Endodermal cell (in vitro differentiated cells): ENCODE measurements at regions not wholly inside any gene's neighbourhood (a gene's known extent, or its start where the extent isn't known, plus 50 kb on each side); places are given as distances from the start of the nearest gene placed in this dataset.
"Not testable (repeated sequence)": the region's sequence is repeated elsewhere in the genome, so short reads cannot be mapped to it uniquely, and the experiment has no call there.

Experiments used
- DNase-seq: peaks from one replicate; pipeline ENCODE4 v3.0.0-alpha.2; 2017
- H3K27ac ChIP-seq: 2 replicates; pipeline ENCODE4 v1.5.1; 2013; ENCODE audit warnings: mild to moderate bottlenecking, low read depth, low read length, moderate library complexity
- H3K27me3 ChIP-seq: 2 replicates; pipeline ENCODE4 v1.6.1; 2013; ENCODE audit warnings: mild to moderate bottlenecking, low read length, moderate library complexity; ENCODE audit not compliant: insufficient read depth, control insufficient read depth, poor library complexity, severe bottlenecking
- H3K36me3 ChIP-seq: 2 replicates; pipeline ENCODE4 v1.7.0; 2013; ENCODE audit warnings: mild to moderate bottlenecking, low read length, moderate library complexity; ENCODE audit not compliant: control insufficient read depth, insufficient read depth
- H3K4me1 ChIP-seq: one replicate; pipeline ENCODE4 v1.7.0; 2013; ENCODE audit warnings: low read length; ENCODE audit not compliant: control insufficient read depth, insufficient read depth
- H3K4me3 ChIP-seq: 2 replicates; pipeline ENCODE4 v1.5.1; 2013; ENCODE audit warnings: mild to moderate bottlenecking, low read length, moderate library complexity
- H3K9ac ChIP-seq: 2 replicates; pipeline ENCODE4 v1.6.1; 2013; ENCODE audit warnings: mild to moderate bottlenecking, low read length, moderate library complexity; ENCODE audit not compliant: poor library complexity, severe bottlenecking; ENCODE audit errors: extremely low read depth
- H3K9me3 ChIP-seq: 2 replicates; pipeline ENCODE4 v1.6.1; 2013; ENCODE audit warnings: mild to moderate bottlenecking, low read length, moderate library complexity; ENCODE audit not compliant: control insufficient read depth
- H3K27ac Mint-ChIP-seq: 2 replicates; pipeline ENCODE4 v1.8.0; 2020; ENCODE audit warnings: mixed read lengths
- H3K27me3 Mint-ChIP-seq: 2 replicates; pipeline ENCODE4 v1.8.0; 2021; ENCODE audit warnings: mild to moderate bottlenecking, mixed read lengths; ENCODE audit not compliant: insufficient read depth
- H3K36me3 Mint-ChIP-seq: 2 replicates; pipeline ENCODE4 v1.8.0; 2020; ENCODE audit warnings: low read depth, mixed read lengths
- H3K4me1 Mint-ChIP-seq: 2 replicates; pipeline ENCODE4 v1.8.0; 2020; ENCODE audit warnings: mixed read lengths
- H3K4me3 Mint-ChIP-seq: 2 replicates; pipeline ENCODE4 v1.8.0; 2020; ENCODE audit warnings: mild to moderate bottlenecking, moderate library complexity, mixed read lengths
- H3K9me3 Mint-ChIP-seq: 2 replicates; pipeline ENCODE4 v1.8.0; 2020; ENCODE audit warnings: mild to moderate bottlenecking, mixed read lengths
- WGBS, 2 experiments: methylation state at CpG; one replicate each; pipeline versions ENCODE4 v1.1.5 to v1.1.7; 2013; ENCODE audit warnings: missing lambda C conversion rate in 2 of 2, mixed read lengths in 1 of 2; ENCODE audit not compliant: insufficient coverage in 1 of 2, insufficient read length in 1 of 2; 5-methylcytosine and 5-hydroxymethylcytosine counted together
- TF ChIP-seq, protein P1 (sequence below): fragments of 200-600 bp; sonication (generic); conservative IDR thresholded peaks from 2 replicates; pipeline ENCODE4 v1.5.0; 2021; ENCODE audit warnings: antibody characterized with exemption, mild to moderate bottlenecking

DNA sequence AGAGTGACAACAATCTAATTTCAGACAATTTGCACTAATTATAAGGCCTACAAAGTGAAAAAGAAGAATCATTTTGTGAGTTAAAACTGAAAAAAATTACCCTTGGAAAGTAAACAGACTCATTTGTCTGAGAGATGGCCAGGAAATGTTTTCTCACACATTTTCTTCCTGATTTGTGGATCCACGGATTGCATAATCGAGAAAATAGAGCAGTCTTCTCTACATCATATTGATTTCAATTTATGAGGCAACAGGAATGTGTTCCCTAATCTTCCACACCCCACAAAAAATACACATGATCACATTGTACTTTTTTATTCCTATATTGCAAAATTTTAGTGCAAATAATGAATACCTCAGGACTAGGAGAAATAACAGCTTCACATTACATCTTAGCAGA is 160.8 kb downstream of the CCER1 start:
- peaks cover 4% of the 10 kb centered on the region for H3K9me3 Mint-ChIP-seq
- no peaks in the 10 kb centered on the region for H3K4me1 Mint-ChIP-seq
- H3K27me3 Mint-ChIP-seq: no peaks in the 10 kb centered on the region
- H3K4me1 ChIP-seq: no peaks in the 10 kb centered on the region
- H3K27me3 ChIP-seq: no peaks in the 10 kb centered on the region
- TF ChIP-seq, protein P1, sequence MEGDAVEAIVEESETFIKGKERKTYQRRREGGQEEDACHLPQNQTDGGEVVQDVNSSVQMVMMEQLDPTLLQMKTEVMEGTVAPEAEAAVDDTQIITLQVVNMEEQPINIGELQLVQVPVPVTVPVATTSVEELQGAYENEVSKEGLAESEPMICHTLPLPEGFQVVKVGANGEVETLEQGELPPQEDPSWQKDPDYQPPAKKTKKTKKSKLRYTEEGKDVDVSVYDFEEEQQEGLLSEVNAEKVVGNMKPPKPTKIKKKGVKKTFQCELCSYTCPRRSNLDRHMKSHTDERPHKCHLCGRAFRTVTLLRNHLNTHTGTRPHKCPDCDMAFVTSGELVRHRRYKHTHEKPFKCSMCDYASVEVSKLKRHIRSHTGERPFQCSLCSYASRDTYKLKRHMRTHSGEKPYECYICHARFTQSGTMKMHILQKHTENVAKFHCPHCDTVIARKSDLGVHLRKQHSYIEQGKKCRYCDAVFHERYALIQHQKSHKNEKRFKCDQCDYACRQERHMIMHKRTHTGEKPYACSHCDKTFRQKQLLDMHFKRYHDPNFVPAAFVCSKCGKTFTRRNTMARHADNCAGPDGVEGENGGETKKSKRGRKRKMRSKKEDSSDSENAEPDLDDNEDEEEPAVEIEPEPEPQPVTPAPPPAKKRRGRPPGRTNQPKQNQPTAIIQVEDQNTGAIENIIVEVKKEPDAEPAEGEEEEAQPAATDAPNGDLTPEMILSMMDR: no peak
- no peak overlapping the region for H3K4me3 Mint-ChIP-seq
- no peak overlapping the region for H3K9ac ChIP-seq
- 94 to 100% methylated on average over 1 to 2 of the region's 2 CpGs for WGBS, 2 experiments
- DNase-seq: no peak
- no peak overlapping the region for H3K27ac Mint-ChIP-seq
- no peaks in the 10 kb centered on the region for H3K36me3 ChIP-seq
- H3K4me3 ChIP-seq: no peak overlapping the region
- H3K36me3 Mint-ChIP-seq: no peaks in the 10 kb centered on the region
- H3K27ac ChIP-seq: no peak overlapping the region
- H3K9me3 ChIP-seq: no peaks in the 10 kb centered on the region

DNA sequence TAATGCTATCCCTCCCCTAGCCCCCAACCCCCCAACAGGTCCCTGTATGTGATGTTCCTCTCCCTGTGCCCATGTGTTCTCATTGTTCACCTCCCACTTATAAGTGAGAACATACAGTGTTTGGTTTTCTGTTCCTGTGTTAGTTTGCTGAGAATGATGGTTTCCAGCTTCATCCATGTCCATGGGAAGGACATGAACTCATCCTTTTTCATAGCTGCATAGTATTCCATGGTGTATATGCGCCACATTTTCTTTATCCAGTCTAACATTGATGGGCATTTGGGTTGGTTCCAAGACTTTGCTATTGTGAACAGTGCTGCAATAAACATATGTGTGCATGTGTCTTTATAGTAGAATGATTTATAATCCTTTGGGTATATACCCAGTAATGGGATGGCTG is 162.3 kb downstream of the CCER1 start:
- not testable (repeated sequence) for H3K4me3 ChIP-seq, H3K4me1 ChIP-seq, H3K27ac ChIP-seq, H3K9me3 Mint-ChIP-seq, H3K9ac ChIP-seq, H3K27me3 ChIP-seq, H3K9me3 ChIP-seq, H3K36me3 ChIP-seq, H3K4me3 Mint-ChIP-seq, H3K4me1 Mint-ChIP-seq, DNase-seq, H3K27ac Mint-ChIP-seq, H3K36me3 Mint-ChIP-seq, H3K27me3 Mint-ChIP-seq
- 90 to 100% methylated on average over 1 of the region's 1 CpG for WGBS, 2 experiments

DNA sequence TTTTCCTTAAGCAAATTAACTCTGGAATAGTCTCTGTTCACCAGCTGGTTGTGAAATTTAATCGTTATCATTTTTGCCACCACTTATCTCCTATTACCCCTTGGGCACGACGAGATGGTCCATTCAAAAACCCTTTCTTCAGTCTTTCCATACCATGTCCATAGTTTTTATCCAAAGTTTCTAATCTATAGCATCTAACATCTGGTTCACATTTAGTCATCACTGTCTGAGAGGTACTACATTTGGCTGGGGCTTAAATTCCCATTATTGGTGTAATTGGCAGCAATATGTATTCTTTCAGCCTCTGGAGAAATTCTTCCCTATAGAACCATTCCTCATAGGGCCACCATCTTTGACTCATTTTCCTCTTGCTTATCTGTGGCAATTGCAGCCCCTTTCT is 163.5 kb downstream of the CCER1 start:
- Histone ChIP-seq H3K27ac (no peak overlapping the region), H3K9ac (no peak overlapping the region), H3K36me3 (no peaks in the 10 kb centered on the region), H3K4me3 (no peak overlapping the region), H3K4me1 (no peaks in the 10 kb centered on the region), H3K27me3 (no peaks in the 10 kb centered on the region), H3K9me3 (no peaks in the 10 kb centered on the region)
- Mint-ChIP-seq H3K27ac (no peak overlapping the region), H3K27me3 (no peaks in the 10 kb centered on the region), H3K4me3 (no peak overlapping the region), H3K4me1 (no peaks in the 10 kb centered on the region), H3K36me3 (no peaks in the 10 kb centered on the region), H3K9me3 (peaks cover 4% of the 10 kb centered on the region)
- TF ChIP-seq, protein P1: no peak
- DNase-seq: no peak
- WGBS, 2 experiments: 90 to 94% methylated on average over 3 of the region's 3 CpGs

DNA sequence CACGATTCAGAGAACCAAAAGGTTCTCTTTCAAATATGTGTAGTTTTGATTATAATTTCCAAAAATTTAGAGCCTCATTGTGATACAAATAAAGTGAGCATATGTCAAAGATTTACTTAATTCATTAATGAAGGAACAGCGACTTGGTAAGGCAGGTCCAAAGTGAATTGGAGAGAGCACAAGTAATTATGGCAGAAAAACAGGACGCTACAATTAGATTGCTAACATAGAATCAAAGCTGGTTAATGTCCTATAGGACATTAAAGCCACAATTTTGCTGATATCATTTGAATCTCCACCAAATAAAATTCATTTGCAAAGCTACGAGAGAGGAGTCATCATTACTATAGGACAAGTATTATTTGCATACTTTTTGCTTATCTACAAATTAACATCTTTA is 164.2 kb downstream of the CCER1 start:
- no peaks in the 10 kb centered on the region for H3K27me3 Mint-ChIP-seq
- no peaks in the 10 kb centered on the region for H3K4me1 Mint-ChIP-seq
- H3K9ac ChIP-seq: no peak overlapping the region
- no peak overlapping the region for H3K27ac ChIP-seq
- no peak overlapping the region for H3K4me3 Mint-ChIP-seq
- TF ChIP-seq, protein P1: no peak
- H3K9me3 Mint-ChIP-seq: peaks cover 5% of the 10 kb centered on the region
- no peak overlapping the region for H3K4me3 ChIP-seq
- H3K36me3 Mint-ChIP-seq: no peaks in the 10 kb centered on the region
- WGBS, 2 experiments: 91 to 93% methylated on average over 2 to 4 of the region's 4 CpGs
- no peak overlapping the region for H3K27ac Mint-ChIP-seq
- no peak for DNase-seq
- no peaks in the 10 kb centered on the region for H3K27me3 ChIP-seq
- no peaks in the 10 kb centered on the region for H3K36me3 ChIP-seq
- no peaks in the 10 kb centered on the region for H3K9me3 ChIP-seq
- no peaks in the 10 kb centered on the region for H3K4me1 ChIP-seq
